IgD-negative memory B cell (primary cell): ENCODE measurements at regions not wholly inside any gene's neighbourhood (a gene's known extent, or its start where the extent isn't known, plus 50 kb on each side); places are given as distances from the start of the nearest gene placed in this dataset.
A peak's percentile ranks its signal among the peaks of the same experiment; 100 is the strongest.

Experiments
- H3K27ac Mint-ChIP-seq, 3 donors: one replicate each; pipeline ENCODE4 v1.8.0; 2020 to 2022; ENCODE audit warnings: mild to moderate bottlenecking in 3 of 3, mixed read lengths in 3 of 3, moderate library complexity in 1 of 3
- H3K27me3 Mint-ChIP-seq: one replicate; pipeline ENCODE4 v1.8.0; 2021; ENCODE audit warnings: mixed read lengths
- H3K36me3 Mint-ChIP-seq: one replicate; pipeline ENCODE4 v1.8.0; 2020; ENCODE audit warnings: mild to moderate bottlenecking, mixed read lengths
- H3K4me1 Mint-ChIP-seq, 3 donors: one replicate each; pipeline ENCODE4 v1.8.0; 2020 to 2022; ENCODE audit warnings: mixed read lengths in 3 of 3, mild to moderate bottlenecking in 1 of 3
- H3K4me3 Mint-ChIP-seq, 4 donors: one replicate each; pipeline ENCODE4 v1.8.0; 2020 to 2022; ENCODE audit warnings: mild to moderate bottlenecking in 4 of 4, mixed read lengths in 4 of 4, moderate library complexity in 3 of 4
- H3K9me3 Mint-ChIP-seq, 3 donors: one replicate each; pipeline ENCODE4 v1.8.0; 2020 to 2021; ENCODE audit warnings: mixed read lengths in 3 of 3, mild to moderate bottlenecking in 1 of 3

GRCh38 chr14:51780741-51781140 lies 79.7 kb upstream of the GNG2 start:
- Mint-ChIP-seq H3K4me3 (no peak overlapping the region), H3K4me1 (peaks cover 5 to 9% (median 8%) of the 10 kb centered on the region in 3 donors), H3K9me3 (peaks cover 0 to 8% (median 4%) of the 10 kb centered on the region in 3 donors), H3K27me3 (peaks cover 18% of the 10 kb centered on the region), H3K27ac (no peak overlapping the region), H3K36me3 (no peaks in the 10 kb centered on the region)

GRCh38 chr14:51781381-51781780 lies 79.0 kb upstream of the GNG2 start:
- Mint-ChIP-seq H3K27ac (no peak overlapping the region), H3K27me3 (peaks cover 15% of the 10 kb centered on the region), H3K4me3 (no peak overlapping the region), H3K36me3 (no peaks in the 10 kb centered on the region), H3K9me3 (peaks cover 3 to 13% (median 10%) of the 10 kb centered on the region in 3 donors), H3K4me1 (peaks cover 3 to 8% (median 6%) of the 10 kb centered on the region in 3 donors)

DNA sequence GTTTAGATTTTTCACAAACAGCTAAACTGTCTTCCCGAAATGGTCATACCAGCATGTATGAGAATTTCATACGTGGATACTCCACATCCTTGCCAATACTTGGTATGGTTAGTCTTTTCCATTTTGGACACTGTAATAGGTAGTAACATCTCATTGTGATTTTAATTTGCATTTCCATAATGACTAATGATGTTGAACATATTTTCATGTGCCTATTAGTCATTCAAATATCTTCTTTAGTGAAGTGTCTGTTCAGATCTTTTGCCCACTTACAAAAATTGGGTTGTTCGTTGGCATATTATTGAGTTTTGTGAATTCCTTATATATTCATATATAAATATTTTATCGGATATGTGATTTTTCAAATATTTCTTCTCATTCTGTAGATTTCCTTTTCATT lies 78.0 kb upstream of the GNG2 start:
- Mint-ChIP-seq H3K27me3 (peaks cover 17% of the 10 kb centered on the region), H3K36me3 (no peaks in the 10 kb centered on the region), H3K4me1 (peaks cover 3 to 8% (median 4%) of the 10 kb centered on the region in 3 donors), H3K4me3 (no peak overlapping the region), H3K9me3 (peaks cover 10 to 22% (median 11%) of the 10 kb centered on the region in 3 donors), H3K27ac (no peak overlapping the region)

GRCh38 chr14:51783765-51784164 lies 76.6 kb upstream of the GNG2 start:
- Mint-ChIP-seq H3K36me3 (peaks cover 2% of the 10 kb centered on the region), H3K4me1 (peaks cover 3 to 8% (median 4%) of the 10 kb centered on the region in 3 donors), H3K9me3 (peaks cover 10 to 22% (median 11%) of the 10 kb centered on the region in 3 donors), H3K27me3 (peaks cover 12% of the 10 kb centered on the region), H3K4me3 (no peak overlapping the region), H3K27ac (no peak overlapping the region)

DNA sequence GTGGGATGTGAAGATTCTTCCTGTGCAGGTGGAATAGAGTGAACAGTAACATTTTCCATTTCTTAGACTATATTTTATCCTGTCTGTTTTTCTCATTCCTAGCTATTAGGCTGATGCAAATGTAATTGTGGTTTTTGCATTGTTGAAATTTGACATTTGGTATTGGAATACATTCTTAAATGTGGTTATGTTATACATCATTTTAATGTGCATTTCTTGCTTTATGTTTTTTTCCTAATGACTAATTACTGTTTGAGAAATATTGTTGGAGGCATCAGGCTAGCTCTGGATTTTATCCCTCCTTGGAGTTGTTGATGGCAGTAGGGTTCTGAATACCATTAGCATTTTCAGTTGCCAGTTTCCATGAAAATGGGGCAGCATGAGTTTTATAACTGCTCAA lies 75.9 kb upstream of the GNG2 start:
- Mint-ChIP-seq H3K4me1 (peaks cover 3 to 8% (median 4%) of the 10 kb centered on the region in 3 donors), H3K9me3 (peaks cover 10 to 22% (median 11%) of the 10 kb centered on the region in 3 donors), H3K27me3 (peaks cover 15% of the 10 kb centered on the region), H3K27ac (no peak overlapping the region), H3K36me3 (peaks cover 5% of the 10 kb centered on the region), H3K4me3 (no peak overlapping the region)

GRCh38 chr14:51786227-51786626 lies 74.2 kb upstream of the GNG2 start:
- Mint-ChIP-seq H3K4me1 (no peaks in the 10 kb centered on the region), H3K27ac (no peak overlapping the region), H3K27me3 (peaks cover 19% of the 10 kb centered on the region), H3K4me3 (no peak overlapping the region), H3K36me3 (peaks cover 8% of the 10 kb centered on the region), H3K9me3 (peaks cover 11 to 22% (median 12%) of the 10 kb centered on the region in 3 donors)

DNA sequence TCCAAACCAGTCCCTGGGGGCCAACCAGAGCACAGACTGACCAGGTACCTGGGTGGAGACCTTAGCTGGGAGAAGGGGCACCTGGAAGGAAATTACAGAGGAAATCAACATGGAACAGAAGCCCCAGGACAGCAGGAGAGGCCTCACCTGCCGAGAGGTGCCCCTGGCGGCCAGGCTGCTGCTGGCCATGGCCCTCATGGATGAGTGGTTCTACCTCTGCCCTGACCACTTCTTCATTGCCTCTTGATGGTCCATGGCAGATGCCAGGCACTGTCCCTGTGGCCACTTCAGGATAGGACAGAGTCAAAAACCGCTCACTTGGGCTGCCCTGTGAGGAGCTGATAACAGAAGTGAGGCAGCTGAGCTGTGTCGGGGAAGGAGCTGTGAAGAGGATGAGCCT lies 73.1 kb upstream of the GNG2 start:
- peaks cover 21% of the 10 kb centered on the region for H3K27me3 Mint-ChIP-seq
- H3K36me3 Mint-ChIP-seq, result peaks cover 8% of the 10 kb centered on the region
- peak overlapping the region in 1 of 3 donors; percentile 13 for H3K27ac Mint-ChIP-seq
- peaks cover 11 to 22% (median 12%) of the 10 kb centered on the region in 3 donors for H3K9me3 Mint-ChIP-seq
- no peak overlapping the region for H3K4me3 Mint-ChIP-seq
- no peaks in the 10 kb centered on the region for H3K4me1 Mint-ChIP-seq

GRCh38 chr14:51789114-51789513 lies 71.3 kb upstream of the GNG2 start:
- Mint-ChIP-seq H3K4me3 (no peak overlapping the region), H3K27me3 (peaks cover 21% of the 10 kb centered on the region), H3K9me3 (peaks cover 11 to 22% (median 12%) of the 10 kb centered on the region in 3 donors), H3K27ac (no peak overlapping the region), H3K4me1 (no peaks in the 10 kb centered on the region), H3K36me3 (peaks cover 8% of the 10 kb centered on the region)

GRCh38 chr14:51789596-51789995 lies 70.8 kb upstream of the GNG2 start:
- H3K36me3 Mint-ChIP-seq, result peaks cover 8% of the 10 kb centered on the region
- no peak overlapping the region for H3K4me3 Mint-ChIP-seq
- H3K27ac Mint-ChIP-seq, result no peak overlapping the region
- no peaks in the 10 kb centered on the region for H3K4me1 Mint-ChIP-seq
- H3K9me3 Mint-ChIP-seq, result peaks cover 11 to 22% (median 12%) of the 10 kb centered on the region in 3 donors
- H3K27me3 Mint-ChIP-seq, result peaks cover 21% of the 10 kb centered on the region

GRCh38 chr14:51792809-51793208 lies 67.6 kb upstream of the GNG2 start:
- Mint-ChIP-seq H3K9me3 (peaks cover 0 to 2% (median 0%) of the 10 kb centered on the region in 3 donors), H3K36me3 (peaks cover 7% of the 10 kb centered on the region), H3K4me3 (no peak overlapping the region), H3K27ac (no peak overlapping the region), H3K27me3 (peaks cover 15% of the 10 kb centered on the region), H3K4me1 (no peaks in the 10 kb centered on the region)

GRCh38 chr14:51805541-51805940 lies 54.9 kb upstream of the GNG2 start:
- Mint-ChIP-seq H3K27ac (no peak overlapping the region), H3K4me3 (no peak overlapping the region), H3K9me3 (peaks cover 5 to 6% (median 5%) of the 10 kb centered on the region in 3 donors), H3K4me1 (no peaks in the 10 kb centered on the region), H3K27me3 (peaks cover 7% of the 10 kb centered on the region), H3K36me3 (peaks cover 3% of the 10 kb centered on the region)

GRCh38 chr14:51806026-51807023 lies 54.1 kb upstream of the GNG2 start:
- no peaks in the 10 kb centered on the region for H3K4me1 Mint-ChIP-seq
- no peak overlapping the region for H3K4me3 Mint-ChIP-seq
- H3K9me3 Mint-ChIP-seq, result peaks cover 5 to 6% (median 5%) of the 10 kb centered on the region in 3 donors
- no peak overlapping the region for H3K27ac Mint-ChIP-seq
- H3K27me3 Mint-ChIP-seq, result peaks cover 4% of the 10 kb centered on the region
- H3K36me3 Mint-ChIP-seq, result peaks cover 3% of the 10 kb centered on the region

DNA sequence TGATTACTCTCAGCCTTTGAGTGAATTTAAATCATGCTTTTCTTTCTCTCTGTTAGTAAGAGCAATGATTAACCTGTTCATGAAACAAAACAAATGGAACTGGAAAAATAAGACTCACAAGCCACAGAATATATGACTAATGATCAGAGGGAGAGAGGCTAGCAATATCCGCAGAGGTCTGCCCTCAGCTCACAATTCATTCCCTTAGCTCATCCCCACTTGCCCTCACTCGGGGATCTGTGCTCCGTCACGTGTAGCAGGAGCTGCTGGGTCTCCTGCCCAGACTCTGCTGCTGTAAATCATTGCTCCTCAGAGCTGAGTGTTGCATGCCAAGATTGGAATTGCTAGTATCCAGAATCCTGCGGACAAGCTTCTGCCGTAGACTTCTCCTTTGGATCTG lies 53.1 kb upstream of the GNG2 start:
- H3K9me3 Mint-ChIP-seq, result peaks cover 5 to 6% (median 5%) of the 10 kb centered on the region in 3 donors
- no peak overlapping the region for H3K4me3 Mint-ChIP-seq
- H3K36me3 Mint-ChIP-seq, result peaks cover 3% of the 10 kb centered on the region
- peaks cover 2% of the 10 kb centered on the region for H3K27me3 Mint-ChIP-seq
- no peaks in the 10 kb centered on the region for H3K4me1 Mint-ChIP-seq
- H3K27ac Mint-ChIP-seq, result no peak overlapping the region
